ENCODE measurements at regions not wholly inside any gene's neighbourhood (a gene's known extent, or its start where the extent isn't known, plus 50 kb on each side); places are given as distances from the start of the nearest gene placed in this dataset.

DNA sequence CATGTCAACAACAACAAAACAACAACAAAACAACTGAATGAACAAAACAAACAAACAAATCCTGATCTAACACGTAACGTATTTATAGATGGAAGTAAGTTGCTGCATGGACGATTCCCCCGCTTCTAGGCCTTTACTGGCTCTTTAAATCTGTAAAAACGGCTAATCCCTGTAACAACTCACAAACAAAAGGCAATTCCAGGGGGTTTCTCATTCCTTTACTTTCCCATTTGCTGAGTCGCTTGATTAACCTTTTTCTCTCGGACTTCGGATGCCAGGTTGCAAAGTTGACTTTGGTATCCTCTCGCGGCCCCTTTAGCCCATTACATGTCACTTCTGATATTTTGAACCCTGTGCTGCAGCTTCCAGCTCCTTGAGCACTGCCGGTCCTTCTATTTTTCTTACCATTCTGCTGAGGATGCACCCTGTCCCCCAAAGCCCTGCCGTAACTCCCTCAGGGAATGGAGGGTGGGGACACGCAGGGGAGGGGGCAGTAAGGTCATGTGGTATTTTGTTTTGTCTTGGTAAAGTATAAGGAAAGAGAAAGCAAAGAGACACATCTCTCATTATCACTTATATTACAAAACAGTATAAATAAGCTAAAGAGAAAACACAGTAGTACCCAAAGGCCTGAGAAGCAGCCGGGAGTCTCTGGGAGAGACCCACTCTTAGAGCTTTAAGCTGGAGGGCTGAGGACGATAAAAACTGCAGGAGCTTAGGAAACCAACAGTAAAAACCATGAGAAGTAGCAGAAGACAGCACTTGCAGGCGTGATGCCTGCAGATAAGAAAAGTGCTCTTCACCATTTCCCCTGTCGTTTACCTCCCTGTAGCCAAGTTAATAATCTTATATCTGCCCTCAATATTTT, 457.8 kb upstream of the ZNF717 start:
- TF ChIP-seq CTCF (IDR thresholded peaks at IDR 0.05) = no peak

GRCh38 chr3:76245073-76245472, 459.7 kb upstream of the ZNF717 start:
- TF ChIP-seq CTCF (IDR thresholded peaks at IDR 0.05) = no peak

DNA sequence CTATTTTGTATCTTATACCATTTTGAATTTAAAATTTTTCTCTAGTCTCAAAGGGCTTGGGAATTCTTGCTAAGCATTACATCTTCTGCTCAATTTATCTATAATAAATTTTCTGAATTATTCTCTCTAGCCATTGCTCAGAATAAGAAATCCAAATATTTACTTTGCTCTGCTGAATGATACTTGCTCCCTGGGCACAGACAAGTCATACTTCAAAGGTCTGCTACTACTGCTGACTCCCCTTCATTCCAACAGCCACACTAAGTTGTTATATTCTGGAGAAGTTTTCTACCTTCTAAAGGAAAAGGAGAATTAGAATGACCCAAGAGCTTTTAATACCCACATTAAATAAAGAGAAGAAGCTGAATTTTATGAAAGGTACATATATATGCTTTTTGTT, 460.3 kb upstream of the ZNF717 start:
- TF ChIP-seq CTCF (IDR thresholded peaks at IDR 0.05) = no peak

DNA sequence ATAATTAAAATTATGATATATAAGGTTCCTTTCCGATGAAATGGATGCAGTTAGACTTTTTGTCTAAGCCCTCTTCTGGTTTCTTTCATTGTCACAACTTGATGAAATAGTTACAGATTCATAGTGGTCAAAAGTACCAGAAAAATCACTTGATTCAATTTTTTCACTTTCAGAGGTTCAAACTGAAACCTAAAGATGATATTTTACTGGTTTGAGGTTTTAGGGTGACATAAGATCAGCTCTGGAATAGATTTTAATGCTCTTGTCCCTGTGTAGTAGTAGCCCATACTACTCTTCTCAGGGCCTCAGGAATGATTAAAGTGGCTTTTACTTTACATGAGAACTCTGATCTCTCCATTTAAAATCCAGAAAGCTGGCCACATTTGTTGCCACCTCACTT, 479.1 kb upstream of the ZNF717 start:
- no peak for TF ChIP-seq CTCF (IDR thresholded peaks at IDR 0.05)

GRCh38 chr3:76264911-76265310, 479.6 kb upstream of the ZNF717 start:
- TF ChIP-seq CTCF (IDR thresholded peaks at IDR 0.05) = no peak

DNA sequence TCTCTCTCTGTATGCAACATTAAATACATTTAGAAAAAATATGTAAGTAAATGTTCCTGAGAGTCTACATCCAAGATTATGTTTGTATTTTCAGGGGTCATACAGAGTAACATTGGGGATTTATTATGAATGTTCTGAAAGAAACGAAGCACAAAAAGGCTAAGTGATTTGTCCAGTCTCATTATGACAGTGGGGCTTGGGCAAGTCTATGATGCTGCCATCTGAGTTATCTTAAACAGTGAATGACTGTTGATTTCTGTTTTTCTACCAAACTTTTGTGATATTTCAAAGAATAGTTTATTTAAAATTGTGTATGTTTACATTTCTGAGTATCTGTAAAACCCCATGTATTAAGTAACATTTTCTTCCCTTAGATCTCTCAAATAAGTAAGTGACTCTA, 481.2 kb upstream of the ZNF717 start:
- TF ChIP-seq CTCF (IDR thresholded peaks at IDR 0.05) = no peak

DNA sequence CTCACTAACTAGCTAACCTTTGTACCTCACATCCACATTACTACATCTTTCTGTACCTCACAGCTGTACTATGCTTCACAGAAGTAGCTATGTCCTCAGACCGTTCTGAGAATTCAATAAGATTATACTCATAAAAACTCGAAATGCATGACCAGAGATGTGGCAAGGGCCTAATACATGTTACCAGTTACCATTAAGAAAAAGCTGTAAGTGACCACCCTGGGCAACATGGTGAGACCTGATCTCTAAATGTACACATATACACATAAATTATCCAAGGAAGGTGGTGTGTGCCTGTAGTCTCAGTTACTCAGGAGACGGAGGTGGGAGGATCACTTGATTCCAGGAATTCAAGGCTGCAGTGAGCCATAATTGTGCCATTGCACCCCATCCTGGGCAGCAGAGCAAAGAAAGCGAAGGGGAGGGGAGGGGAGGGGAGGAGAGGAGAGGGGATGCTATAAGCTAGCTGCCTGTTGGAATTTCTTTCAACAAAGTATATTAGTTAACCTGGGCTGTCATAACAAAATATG, 482.6 kb upstream of the ZNF717 start:
- TF ChIP-seq CTCF (IDR thresholded peaks at IDR 0.05) = no peak

All from LNCAP (cell line).